ENCODE measurements at regions not wholly inside any gene's neighbourhood (a gene's known extent, or its start where the extent isn't known, plus 50 kb on each side); places are given as distances from the start of the nearest gene placed in this dataset.

DNA sequence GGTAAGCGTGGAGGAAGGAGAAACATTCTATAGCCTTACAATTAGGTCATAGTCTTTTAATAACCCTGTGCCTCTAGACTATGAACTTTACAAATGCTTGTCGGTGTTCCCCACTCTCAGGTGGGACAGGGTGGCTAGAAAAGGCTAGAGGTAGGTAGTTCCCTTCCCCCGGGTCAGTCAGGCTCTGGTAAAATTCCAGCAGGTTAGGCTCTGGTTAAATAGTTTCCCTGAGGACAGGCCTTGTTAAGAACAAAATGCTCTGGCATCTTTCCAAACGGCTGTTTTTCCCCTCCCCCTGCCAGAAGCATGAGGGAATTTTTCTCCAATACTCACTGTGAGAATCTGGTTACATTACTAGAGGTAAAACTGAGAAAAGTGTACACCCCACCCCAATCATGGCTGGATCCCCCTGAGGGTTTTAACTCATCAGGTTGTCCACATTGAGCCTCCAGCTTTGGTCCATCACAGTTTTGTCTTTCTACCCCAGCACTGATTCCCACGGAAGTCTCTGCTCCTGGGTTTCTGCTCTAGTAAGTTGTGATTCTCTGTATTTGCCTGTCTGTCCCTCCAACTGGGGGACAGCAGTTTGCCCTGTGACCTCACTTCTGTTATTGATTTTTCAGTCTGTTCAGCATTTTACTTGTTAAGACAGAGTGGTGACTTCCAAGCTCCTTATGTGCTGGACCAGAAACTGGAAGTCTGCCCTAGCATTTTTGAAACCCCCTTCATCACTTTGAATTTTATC, 84.7 kb upstream of the ADGRF1 start:
- TF ChIP-seq, protein P1, sequence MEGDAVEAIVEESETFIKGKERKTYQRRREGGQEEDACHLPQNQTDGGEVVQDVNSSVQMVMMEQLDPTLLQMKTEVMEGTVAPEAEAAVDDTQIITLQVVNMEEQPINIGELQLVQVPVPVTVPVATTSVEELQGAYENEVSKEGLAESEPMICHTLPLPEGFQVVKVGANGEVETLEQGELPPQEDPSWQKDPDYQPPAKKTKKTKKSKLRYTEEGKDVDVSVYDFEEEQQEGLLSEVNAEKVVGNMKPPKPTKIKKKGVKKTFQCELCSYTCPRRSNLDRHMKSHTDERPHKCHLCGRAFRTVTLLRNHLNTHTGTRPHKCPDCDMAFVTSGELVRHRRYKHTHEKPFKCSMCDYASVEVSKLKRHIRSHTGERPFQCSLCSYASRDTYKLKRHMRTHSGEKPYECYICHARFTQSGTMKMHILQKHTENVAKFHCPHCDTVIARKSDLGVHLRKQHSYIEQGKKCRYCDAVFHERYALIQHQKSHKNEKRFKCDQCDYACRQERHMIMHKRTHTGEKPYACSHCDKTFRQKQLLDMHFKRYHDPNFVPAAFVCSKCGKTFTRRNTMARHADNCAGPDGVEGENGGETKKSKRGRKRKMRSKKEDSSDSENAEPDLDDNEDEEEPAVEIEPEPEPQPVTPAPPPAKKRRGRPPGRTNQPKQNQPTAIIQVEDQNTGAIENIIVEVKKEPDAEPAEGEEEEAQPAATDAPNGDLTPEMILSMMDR (IDR thresholded peaks at IDR 0.05) = no peak
- TF ChIP-seq POLR2A (IDR thresholded peaks at IDR 0.05) (no peak), POLR2AphosphoS5 (IDR thresholded peaks at IDR 0.05) (no peak)
